Neuron (in vitro differentiated cells): ENCODE measurements at regions not wholly inside any gene's neighbourhood (a gene's known extent, or its start where the extent isn't known, plus 50 kb on each side); places are given as distances from the start of the nearest gene placed in this dataset.

Experiments
- H2AFZ ChIP-seq: one replicate; pipeline ENCODE4 v1.6.1; 2013; ENCODE audit warnings: low read depth, mild to moderate bottlenecking, inconsistent platforms, low read length, moderate library complexity
- H3K27me3 ChIP-seq: one replicate; pipeline ENCODE4 v1.6.1; 2013; ENCODE audit warnings: low read length; ENCODE audit not compliant: insufficient read depth
- H3K36me3 ChIP-seq: one replicate; pipeline ENCODE4 v1.6.1; 2013; ENCODE audit warnings: low read length; ENCODE audit not compliant: insufficient read depth
- H3K4me1 ChIP-seq: one replicate; pipeline ENCODE4 v1.6.1; 2013; ENCODE audit warnings: low read length; ENCODE audit not compliant: insufficient read depth
- H3K4me3 ChIP-seq: 2 replicates; pipeline ENCODE4 v1.5.1; 2013; ENCODE audit warnings: mild to moderate bottlenecking, low read length, moderate library complexity
- H3K9me3 ChIP-seq: one replicate; pipeline ENCODE4 v1.6.1; 2013; ENCODE audit warnings: low read length

- no peak overlapping the region for H3K4me3 ChIP-seq
- H3K27me3 ChIP-seq, result no peaks in the 10 kb centered on the region
- no peaks in the 10 kb centered on the region for H3K4me1 ChIP-seq
- no peaks in the 10 kb centered on the region for H3K9me3 ChIP-seq
- H3K36me3 ChIP-seq, result no peaks in the 10 kb centered on the region
- no peak overlapping the region for H2AFZ ChIP-seq
These were observed 291.3 kb downstream of the ALDH8A1 start for GRCh38 chr6:134658596-134658995.

- no peaks in the 10 kb centered on the region for H3K9me3 ChIP-seq
- H3K4me3 ChIP-seq, result no peak overlapping the region
- H3K27me3 ChIP-seq, result no peaks in the 10 kb centered on the region
- H3K4me1 ChIP-seq, result no peaks in the 10 kb centered on the region
- H2AFZ ChIP-seq, result no peak overlapping the region
- no peaks in the 10 kb centered on the region for H3K36me3 ChIP-seq
These were observed 292.0 kb downstream of the ALDH8A1 start for GRCh38 chr6:134657751-134658527.

GRCh38 chr6:134657343-134657742 is 292.6 kb downstream of the ALDH8A1 start:
- no peak overlapping the region for H2AFZ ChIP-seq
- no peaks in the 10 kb centered on the region for H3K9me3 ChIP-seq
- no peaks in the 10 kb centered on the region for H3K36me3 ChIP-seq
- no peaks in the 10 kb centered on the region for H3K4me1 ChIP-seq
- H3K27me3 ChIP-seq, result no peaks in the 10 kb centered on the region
- H3K4me3 ChIP-seq, result no peak overlapping the region

GRCh38 chr6:134654751-134655150 is 295.1 kb downstream of the ALDH8A1 start:
- Histone ChIP-seq H3K27me3 (no peaks in the 10 kb centered on the region), H3K36me3 (no peaks in the 10 kb centered on the region), H3K4me3 (no peak overlapping the region), H3K9me3 (no peaks in the 10 kb centered on the region), H2AFZ (no peak overlapping the region), H3K4me1 (no peaks in the 10 kb centered on the region)

GRCh38 chr6:134651519-134651918 is 298.4 kb downstream of the ALDH8A1 start:
- no peaks in the 10 kb centered on the region for H3K4me1 ChIP-seq
- H3K36me3 ChIP-seq, result no peaks in the 10 kb centered on the region
- no peaks in the 10 kb centered on the region for H3K27me3 ChIP-seq
- H2AFZ ChIP-seq, result no peak overlapping the region
- no peak overlapping the region for H3K4me3 ChIP-seq
- no peaks in the 10 kb centered on the region for H3K9me3 ChIP-seq

GRCh38 chr6:134647861-134648260 is 302.0 kb downstream of the ALDH8A1 start:
- H3K4me1 ChIP-seq, result no peaks in the 10 kb centered on the region
- no peaks in the 10 kb centered on the region for H3K9me3 ChIP-seq
- H3K4me3 ChIP-seq, result no peak overlapping the region
- H2AFZ ChIP-seq, result no peak overlapping the region
- H3K27me3 ChIP-seq, result no peaks in the 10 kb centered on the region
- H3K36me3 ChIP-seq, result no peaks in the 10 kb centered on the region

- Histone ChIP-seq H3K4me3 (no peak overlapping the region), H3K27me3 (no peaks in the 10 kb centered on the region), H3K36me3 (no peaks in the 10 kb centered on the region), H3K9me3 (no peaks in the 10 kb centered on the region), H2AFZ (no peak overlapping the region), H3K4me1 (no peaks in the 10 kb centered on the region)
These were observed 307.1 kb downstream of the ALDH8A1 start for GRCh38 chr6:134642819-134643218.

- no peak overlapping the region for H2AFZ ChIP-seq
- H3K4me1 ChIP-seq, result no peaks in the 10 kb centered on the region
- no peaks in the 10 kb centered on the region for H3K9me3 ChIP-seq
- H3K27me3 ChIP-seq, result no peaks in the 10 kb centered on the region
- H3K36me3 ChIP-seq, result no peaks in the 10 kb centered on the region
- no peak overlapping the region for H3K4me3 ChIP-seq
These were observed 307.6 kb downstream of the ALDH8A1 start for GRCh38 chr6:134642279-134642678.

- Histone ChIP-seq H3K4me3 (no peak overlapping the region), H2AFZ (no peak overlapping the region), H3K27me3 (no peaks in the 10 kb centered on the region), H3K9me3 (no peaks in the 10 kb centered on the region), H3K4me1 (no peaks in the 10 kb centered on the region), H3K36me3 (no peaks in the 10 kb centered on the region)
These were observed 308.9 kb downstream of the ALDH8A1 start for GRCh38 chr6:134640975-134641429.

- Histone ChIP-seq H3K36me3 (no peaks in the 10 kb centered on the region), H2AFZ (no peak overlapping the region), H3K4me1 (no peaks in the 10 kb centered on the region), H3K27me3 (no peaks in the 10 kb centered on the region), H3K9me3 (no peaks in the 10 kb centered on the region), H3K4me3 (no peak overlapping the region)
These were observed 309.7 kb downstream of the ALDH8A1 start for GRCh38 chr6:134640229-134640628.

- no peaks in the 10 kb centered on the region for H3K4me1 ChIP-seq
- H3K9me3 ChIP-seq, result no peaks in the 10 kb centered on the region
- no peak overlapping the region for H3K4me3 ChIP-seq
- no peaks in the 10 kb centered on the region for H3K36me3 ChIP-seq
- H3K27me3 ChIP-seq, result no peaks in the 10 kb centered on the region
- H2AFZ ChIP-seq, result no peak overlapping the region
These were observed 312.0 kb downstream of the ALDH8A1 start for GRCh38 chr6:134637847-134638437.

GRCh38 chr6:134637282-134637681 is 312.6 kb downstream of the ALDH8A1 start:
- no peaks in the 10 kb centered on the region for H3K4me1 ChIP-seq
- no peaks in the 10 kb centered on the region for H3K27me3 ChIP-seq
- no peak overlapping the region for H3K4me3 ChIP-seq
- no peaks in the 10 kb centered on the region for H3K9me3 ChIP-seq
- no peak overlapping the region for H2AFZ ChIP-seq
- no peaks in the 10 kb centered on the region for H3K36me3 ChIP-seq

- Histone ChIP-seq H3K36me3 (no peaks in the 10 kb centered on the region), H3K4me3 (no peak overlapping the region), H3K4me1 (no peaks in the 10 kb centered on the region), H3K9me3 (no peaks in the 10 kb centered on the region), H2AFZ (no peak overlapping the region), H3K27me3 (no peaks in the 10 kb centered on the region)
These were observed 313.6 kb downstream of the ALDH8A1 start for GRCh38 chr6:134636186-134636799.
